Sciatic nerve (tissue), 2 donors: ENCODE measurements at regions not wholly inside any gene's neighbourhood (a gene's known extent, or its start where the extent isn't known, plus 50 kb on each side); places are given as distances from the start of the nearest gene placed in this dataset.
A peak's percentile ranks its signal among the peaks of the same experiment; 100 is the strongest.

Experiments
- ATAC-seq: fragments of 200-7000 bp; cut with Tn5 transposase; one replicate; pipeline ENCODE4 v1.9.1; 2020; ENCODE audit warnings: mild to moderate bottlenecking, moderate library complexity
- DNase-seq: peaks from one replicate; pipeline ENCODE4 v3.0.0-alpha.2; 2020; ENCODE audit warnings: low spot score
- intact Hi-C: fragments of 100-400 bp; cut with DNase I; formaldehyde crosslinking; loops from one replicate; pipeline ENCODE4 v1.14.2; 2022
- donor health status: DM: no; HTN: no; CAD: no.
- donor health status: DM: no; HTN: no; CAD: no.

- intact Hi-C loops, result no loop called here
- DNase-seq (peak; percentile 85), ATAC-seq (peak; percentile 92)
Observed at GRCh38 chr4:152021788-152022438, 261.1 kb upstream of the GATB start.

GRCh38 chr4:152020073-152020472, 259.3 kb upstream of the GATB start:
- ATAC-seq (no peak), DNase-seq (no peak)
- intact Hi-C loops, result no loop called here

GRCh38 chr4:152016303-152016620, 255.5 kb upstream of the GATB start:
- intact Hi-C loops, result no loop called here
- DNase-seq, result no peak
- ATAC-seq, result no peak

GRCh38 chr4:152015597-152016302, 254.9 kb upstream of the GATB start:
- intact Hi-C loops, result no loop called here
- ATAC-seq, result no peak
- DNase-seq, result no peak

- intact Hi-C loops, result no loop called here
- ATAC-seq (no peak), DNase-seq (no peak)
Observed at GRCh38 chr4:152014280-152014679, 253.5 kb upstream of the GATB start.

- ATAC-seq (no peak), DNase-seq (no peak)
- intact Hi-C loops, result no loop called here
Observed at GRCh38 chr4:152011469-152011868, 250.7 kb upstream of the GATB start.

GRCh38 chr4:152010710-152011079, 249.9 kb upstream of the GATB start:
- ATAC-seq (no peak), DNase-seq (no peak)

GRCh38 chr4:152009983-152010709, 249.3 kb upstream of the GATB start:
- DNase-seq, result no peak
- intact Hi-C loops, result no loop called here
- ATAC-seq, result peak; percentile 52

More at GRCh38 chr4:152010710-152011079, 249.9 kb upstream of the GATB start:
- intact Hi-C loops, result no loop called here

- intact Hi-C loops, result no loop called here
- DNase-seq (no peak), ATAC-seq (no peak)
Observed at GRCh38 chr4:152009031-152009670, 248.3 kb upstream of the GATB start.

GRCh38 chr4:152007111-152007510, 246.3 kb upstream of the GATB start:
- intact Hi-C loops, result no loop called here
- DNase-seq (no peak), ATAC-seq (no peak)

- ATAC-seq, result no peak
- intact Hi-C loops, result no loop called here
- no peak for DNase-seq
Observed at GRCh38 chr4:152004801-152005200, 244.0 kb upstream of the GATB start.

GRCh38 chr4:152000518-152000917, 239.7 kb upstream of the GATB start:
- DNase-seq (no peak), ATAC-seq (no peak)
- intact Hi-C loops, result no loop called here

- intact Hi-C loops, result no loop called here
- no peak for ATAC-seq
Observed at GRCh38 chr4:151998723-151999122, 237.9 kb upstream of the GATB start.

GRCh38 chr4:151997461-151997860, 236.7 kb upstream of the GATB start:
- no peak for DNase-seq
- ATAC-seq, result no peak
- intact Hi-C loops, result no loop called here

More at GRCh38 chr4:151998723-151999122, 237.9 kb upstream of the GATB start:
- DNase-seq, result no peak

GRCh38 chr4:151994429-151994828, 233.6 kb upstream of the GATB start:
- intact Hi-C loops, result no loop called here
- ATAC-seq, result no peak
- no peak for DNase-seq

- ATAC-seq (no peak), DNase-seq (no peak)
- intact Hi-C loops, result no loop called here
Observed at GRCh38 chr4:151993521-151993920, 232.7 kb upstream of the GATB start.

- DNase-seq, result no peak
- ATAC-seq, result no peak
Observed at GRCh38 chr4:151992332-151993154, 231.7 kb upstream of the GATB start.

GRCh38 chr4:151991884-151992167, 231.0 kb upstream of the GATB start:
- DNase-seq (no peak), ATAC-seq (no peak)
- intact Hi-C loops, result no loop called here

More at GRCh38 chr4:151992332-151993154, 231.7 kb upstream of the GATB start:
- intact Hi-C loops, result no loop called here
